SK-N-SH (cell line): ENCODE measurements at regions not wholly inside any gene's neighbourhood (a gene's known extent, or its start where the extent isn't known, plus 50 kb on each side); places are given as distances from the start of the nearest gene placed in this dataset.

Experiments used
- CTCF ChIP-seq: fragments of 200-600 bp; sonication (generic); IDR thresholded peaks from 2 replicates; pipeline ENCODE4 v1.6.1; 2017; ENCODE audit warnings: antibody characterized with exemption, mild to moderate bottlenecking, moderate library complexity
- JUND ChIP-seq: IDR thresholded peaks from 2 replicates; pipeline ENCODE4 v1.4.0; 2012
- NRF1 ChIP-seq: IDR thresholded peaks from 2 replicates; pipeline ENCODE4 v1.6.1; 2012; ENCODE audit warnings: low read depth, mild to moderate bottlenecking, low read length
- POLR2AphosphoS5 ChIP-seq: IDR thresholded peaks from 2 replicates; pipeline ENCODE4 v1.6.1; 2012; ENCODE audit warnings: low read depth, low read length
- RCOR1 ChIP-seq: fragments of 150-350 bp; IDR thresholded peaks from 2 replicates; pipeline ENCODE4 v1.6.1; 2017; ENCODE audit warnings: antibody characterized with exemption, low read length
- REST ChIP-seq: IDR thresholded peaks from 2 replicates; pipeline ENCODE4 v1.6.1; 2012; ENCODE audit warnings: mild to moderate bottlenecking, low read depth, low read length, moderate library complexity
- RFX5 ChIP-seq: IDR thresholded peaks from 2 replicates; pipeline ENCODE4 v1.6.1; 2012; ENCODE audit warnings: mild to moderate bottlenecking, improper control_type of control experiment, low read length
- SIN3A ChIP-seq: IDR thresholded peaks from 2 replicates; pipeline ENCODE4 v1.6.1; 2012; ENCODE audit warnings: low read depth, mild to moderate bottlenecking, low read length, moderate library complexity, borderline replicate concordance
- TCF12 ChIP-seq: IDR thresholded peaks from 2 replicates; pipeline ENCODE4 v1.4.0; 2012
- ZBTB33 ChIP-seq: IDR thresholded peaks from 2 replicates; pipeline ENCODE4 v1.4.0; 2012; ENCODE audit warnings: low read depth, borderline replicate concordance

- no peak for TF ChIP-seq SIN3A
- no peak for TF ChIP-seq JUND
- TF ChIP-seq CTCF = no peak
- TF ChIP-seq RCOR1 = no peak
- TF ChIP-seq REST = no peak
- TF ChIP-seq TCF12 = no peak
- no peak for TF ChIP-seq RFX5
- no peak for TF ChIP-seq POLR2AphosphoS5
- TF ChIP-seq NRF1 = no peak
- TF ChIP-seq ZBTB33 = no peak
Measured at GRCh38 chr2:45192991-45193390, 183.7 kb upstream of the SIX2 start.
